Neural cell (in vitro differentiated cells): ENCODE measurements at regions not wholly inside any gene's neighbourhood (a gene's known extent, or its start where the extent isn't known, plus 50 kb on each side); places are given as distances from the start of the nearest gene placed in this dataset.
"Not testable (repeated sequence)": the region's sequence is repeated elsewhere in the genome, so short reads cannot be mapped to it uniquely, and the experiment has no call there.

Experiments used
- H2AFZ ChIP-seq: fragments of 200-600, 300-800 bp; sonication (generic), shearing (Covaris generic); 2 replicates; pipeline ENCODE4 v1.6.0; 2014; ENCODE audit warnings: low read depth, mild to moderate bottlenecking, antibody characterized with exemption, low read length, moderate library complexity
- H3F3A ChIP-seq: fragments of 200-600 bp; shearing (Covaris generic); 2 replicates; pipeline ENCODE4 v1.6.1; 2016; ENCODE audit warnings: mild to moderate bottlenecking, moderate library complexity, mixed read lengths, antibody characterized with exemption, low read length; ENCODE audit not compliant: insufficient read depth, poor library complexity, severe bottlenecking
- H3K27ac ChIP-seq: fragments of 200-600, 300-800 bp; sonication (generic), shearing (Covaris generic); 2 replicates; pipeline ENCODE4 v1.5.1; 2014; ENCODE audit warnings: mild to moderate bottlenecking, low read length, moderate library complexity
- H3K27me3 ChIP-seq: fragments of 300-800, 200-600 bp; sonication (generic), shearing (Covaris generic); 2 replicates; pipeline ENCODE4 v1.6.0; 2014; ENCODE audit warnings: mild to moderate bottlenecking, low read depth, low read length, moderate library complexity; ENCODE audit not compliant: insufficient read depth
- H3K36me3 ChIP-seq: fragments of 300-800, 200-600 bp; sonication (generic), shearing (Covaris generic); 2 replicates; pipeline ENCODE4 v1.5.1; 2014; ENCODE audit warnings: mild to moderate bottlenecking, antibody characterized with exemption, low read length, moderate library complexity; ENCODE audit not compliant: insufficient read depth
- H3K4me2 ChIP-seq: fragments of 300-800, 200-600 bp; sonication (generic), shearing (Covaris generic); 2 replicates; pipeline ENCODE4 v1.6.0; 2014; ENCODE audit warnings: mild to moderate bottlenecking, low read length
- H3K4me3 ChIP-seq: fragments of 300-800, 200-600 bp; sonication (generic), shearing (Covaris generic); 2 replicates; pipeline ENCODE4 v1.5.1; 2014; ENCODE audit warnings: mild to moderate bottlenecking, low read length, moderate library complexity
- H3K79me2 ChIP-seq: fragments of 200-600 bp; shearing (Covaris generic); replicated peaks from 2 replicates; pipeline ENCODE4 v1.6.0; 2014; ENCODE audit warnings: mild to moderate bottlenecking, low read length, moderate library complexity; ENCODE audit not compliant: insufficient read depth
- H3K9ac ChIP-seq: fragments of 300-800, 200-600 bp; sonication (generic), shearing (Covaris generic); 2 replicates; pipeline ENCODE4 v1.6.1; 2016; ENCODE audit warnings: mild to moderate bottlenecking, low read length, mixed read lengths
- H3K9me2 ChIP-seq: fragments of 200-600 bp; shearing (Covaris generic); 2 replicates; pipeline ENCODE4 v1.6.1; 2016; ENCODE audit warnings: mild to moderate bottlenecking, low read length, mixed read lengths; ENCODE audit not compliant: insufficient read depth
- H3K9me3 ChIP-seq: fragments of 200-600, 300-800 bp; sonication (generic), shearing (Covaris generic); 2 replicates; pipeline ENCODE4 v1.6.1; 2016; ENCODE audit warnings: mild to moderate bottlenecking, mixed run types, low read length, moderate library complexity, mixed read lengths
- H4K20me1 ChIP-seq: fragments of 200-600 bp; shearing (Covaris generic); 2 replicates; pipeline ENCODE4 v1.6.1; 2016; ENCODE audit warnings: mild to moderate bottlenecking, mixed run types; ENCODE audit not compliant: insufficient read depth
- CTCF ChIP-seq: fragments of 450-650 bp; IDR thresholded peaks from 2 replicates; pipeline ENCODE4 v1.5.1; 2014; ENCODE audit warnings: antibody characterized with exemption, mild to moderate bottlenecking, moderate library complexity; ENCODE audit not compliant: poor library complexity, severe bottlenecking
- EP300 ChIP-seq: fragments of 450-650 bp; conservative IDR thresholded peaks from 2 replicates; pipeline ENCODE4 v1.6.1; 2014; ENCODE audit warnings: antibody characterized with exemption, mild to moderate bottlenecking, moderate library complexity; ENCODE audit not compliant: poor library complexity, severe bottlenecking
- EZH2 ChIP-seq: fragments of 200-600, 300-800 bp; shearing (Covaris generic), sonication (generic); IDR thresholded peaks from 2 replicates; pipeline ENCODE4 v1.6.1; 2014; ENCODE audit warnings: antibody characterized with exemption, low read length, borderline replicate concordance, mild to moderate bottlenecking; ENCODE audit not compliant: insufficient read depth, poor library complexity, severe bottlenecking
- MXI1 ChIP-seq: fragments of 450-650 bp; conservative IDR thresholded peaks from 2 replicates; pipeline ENCODE4 v1.6.1; 2014; ENCODE audit warnings: antibody characterized with exemption, mild to moderate bottlenecking; ENCODE audit not compliant: poor library complexity, severe bottlenecking
- POLR2AphosphoS5 ChIP-seq: IDR thresholded peaks from 2 replicates; pipeline ENCODE4 v1.6.1; 2012
- RAD21 ChIP-seq: fragments of 450-650 bp; conservative IDR thresholded peaks from 2 replicates; pipeline ENCODE4 v1.6.1; 2014; ENCODE audit warnings: antibody characterized with exemption, mild to moderate bottlenecking, moderate library complexity
- REST ChIP-seq: IDR thresholded peaks from 2 replicates; pipeline ENCODE4 v1.6.1; 2012; ENCODE audit warnings: borderline replicate concordance
- SMC3 ChIP-seq: fragments of 450-650 bp; conservative IDR thresholded peaks from 2 replicates; pipeline ENCODE4 v1.6.1; 2014; ENCODE audit warnings: antibody characterized with exemption, mild to moderate bottlenecking, moderate library complexity; ENCODE audit not compliant: poor library complexity
- TAF1 ChIP-seq: IDR thresholded peaks from 2 replicates; pipeline ENCODE4 v1.6.1; 2012; ENCODE audit warnings: low read depth

- no peaks in the 10 kb centered on the region for H3K27me3 ChIP-seq
- H3K36me3 ChIP-seq, result no peaks in the 10 kb centered on the region
- no peak for TF ChIP-seq EZH2
- TF ChIP-seq SMC3, result no peak
- no peak for TF ChIP-seq EP300
- TF ChIP-seq CTCF, result no peak
- TF ChIP-seq TAF1, result no peak
- TF ChIP-seq POLR2AphosphoS5, result no peak
- TF ChIP-seq MXI1, result no peak
- no peak for TF ChIP-seq REST
- TF ChIP-seq RAD21, result no peak
- H3K9me2 ChIP-seq, result no peaks in the 10 kb centered on the region
- no peaks in the 10 kb centered on the region for H3K9me3 ChIP-seq
- no peak overlapping the region for H3K4me2 ChIP-seq
- no peak overlapping the region for H3K27ac ChIP-seq
- no peaks in the 10 kb centered on the region for H3K79me2 ChIP-seq
- H3K4me3 ChIP-seq, result no peak overlapping the region
- no peak overlapping the region for H3K9ac ChIP-seq
- H2AFZ ChIP-seq, result no peak overlapping the region
- no peaks in the 10 kb centered on the region for H3F3A ChIP-seq
- H4K20me1 ChIP-seq, result no peaks in the 10 kb centered on the region
Observed at GRCh38 chr1:184836934-184837895, 82.6 kb upstream of the EDEM3 start.

- Histone ChIP-seq H3K27me3 (no peaks in the 10 kb centered on the region), H3K27ac (no peak overlapping the region), H3K4me2 (no peak overlapping the region), H3K4me3 (no peak overlapping the region), H3K79me2 (no peaks in the 10 kb centered on the region), H2AFZ (no peak overlapping the region), H3K9ac (no peak overlapping the region), H3K9me2 (no peaks in the 10 kb centered on the region), H3F3A (no peaks in the 10 kb centered on the region), H3K9me3 (no peaks in the 10 kb centered on the region), H3K36me3 (no peaks in the 10 kb centered on the region), H4K20me1 (no peaks in the 10 kb centered on the region)
- TF ChIP-seq SMC3 (no peak), MXI1 (no peak), EZH2 (no peak), REST (no peak), TAF1 (no peak)
Observed at GRCh38 chr1:184836141-184836540, 81.5 kb upstream of the EDEM3 start.

- H3K9me3 ChIP-seq, result not testable (repeated sequence)
Observed at GRCh38 chr1:184833994-184834393, 79.3 kb upstream of the EDEM3 start.

More at GRCh38 chr1:184833994-184834393, 79.3 kb upstream of the EDEM3 start:
- not testable (repeated sequence) for H3K9me2 ChIP-seq, H3K9ac ChIP-seq, H3K36me3 ChIP-seq, H3F3A ChIP-seq, H4K20me1 ChIP-seq, H3K27ac ChIP-seq, H3K79me2 ChIP-seq, H3K4me2 ChIP-seq, H3K27me3 ChIP-seq, H3K4me3 ChIP-seq, H2AFZ ChIP-seq
